ENCODE measurements at regions not wholly inside any gene's neighbourhood (a gene's known extent, or its start where the extent isn't known, plus 50 kb on each side); places are given as distances from the start of the nearest gene placed in this dataset.
A peak's percentile ranks its signal among the peaks of the same experiment; 100 is the strongest.

- DNase-seq (ENCODE audit: extremely low read depth, low read depth): no peak
Observed at GRCh38 chr2:212945526-212945925, 205.9 kb downstream of the IKZF2 start.

- DNase-seq (ENCODE audit: extremely low read depth, low read depth): no peak
Observed at GRCh38 chr2:212943351-212943750, 208.1 kb downstream of the IKZF2 start.

- DNase-seq (ENCODE audit: extremely low read depth, low read depth): no peak
Observed at GRCh38 chr2:212941361-212941760, 210.1 kb downstream of the IKZF2 start.

GRCh38 chr2:212940816-212941215 lies 210.6 kb downstream of the IKZF2 start:
- DNase-seq (ENCODE audit: extremely low read depth, low read depth): peak; percentile 15

- DNase-seq (ENCODE audit: extremely low read depth, low read depth): no peak
Observed at GRCh38 chr2:212939777-212940531, 211.5 kb downstream of the IKZF2 start.

- no peak for DNase-seq (ENCODE audit: extremely low read depth, low read depth)
Observed at GRCh38 chr2:212938144-212938793, 213.1 kb downstream of the IKZF2 start.

- DNase-seq (ENCODE audit: extremely low read depth, low read depth): no peak
Observed at GRCh38 chr2:212936572-212936971, 214.8 kb downstream of the IKZF2 start.

GRCh38 chr2:212935752-212936151 lies 215.7 kb downstream of the IKZF2 start:
- DNase-seq (ENCODE audit: extremely low read depth, low read depth): no peak

GRCh38 chr2:212931271-212931670 lies 220.1 kb downstream of the IKZF2 start:
- no peak for DNase-seq (ENCODE audit: extremely low read depth, low read depth)

- no peak for DNase-seq (ENCODE audit: extremely low read depth, low read depth)
Observed at GRCh38 chr2:212930556-212931260, 220.7 kb downstream of the IKZF2 start.

- no peak for DNase-seq (ENCODE audit: extremely low read depth, low read depth)
Observed at GRCh38 chr2:212929971-212930370, 221.4 kb downstream of the IKZF2 start.

- DNase-seq (ENCODE audit: extremely low read depth, low read depth): no peak
Observed at GRCh38 chr2:212929116-212929515, 222.3 kb downstream of the IKZF2 start.

GRCh38 chr2:212928681-212929080 lies 222.7 kb downstream of the IKZF2 start:
- DNase-seq (ENCODE audit: extremely low read depth, low read depth): no peak

GRCh38 chr2:212926940-212927339 lies 224.5 kb downstream of the IKZF2 start:
- DNase-seq (ENCODE audit: extremely low read depth, low read depth): no peak

GRCh38 chr2:212923393-212923792 lies 228.0 kb downstream of the IKZF2 start:
- no peak for DNase-seq (ENCODE audit: extremely low read depth, low read depth)

- DNase-seq (ENCODE audit: extremely low read depth, low read depth): no peak
Observed at GRCh38 chr2:212922701-212923100, 228.7 kb downstream of the IKZF2 start.

- no peak for DNase-seq (ENCODE audit: extremely low read depth, low read depth)
Observed at GRCh38 chr2:212921711-212922110, 229.7 kb downstream of the IKZF2 start.

- DNase-seq (ENCODE audit: extremely low read depth, low read depth): no peak
Observed at GRCh38 chr2:212921061-212921460, 230.4 kb downstream of the IKZF2 start.

- DNase-seq (ENCODE audit: extremely low read depth, low read depth): no peak
Observed at GRCh38 chr2:212919238-212919637, 232.2 kb downstream of the IKZF2 start.

GRCh38 chr2:212918336-212918735 lies 233.1 kb downstream of the IKZF2 start:
- DNase-seq (ENCODE audit: extremely low read depth, low read depth): no peak

GRCh38 chr2:212915121-212915782 lies 236.2 kb downstream of the IKZF2 start:
- no peak for DNase-seq (ENCODE audit: extremely low read depth, low read depth)
